Fibroblast of lung (primary cell): ENCODE measurements at regions not wholly inside any gene's neighbourhood (a gene's known extent, or its start where the extent isn't known, plus 50 kb on each side); places are given as distances from the start of the nearest gene placed in this dataset.

Source experiments
- EZH2 ChIP-seq: IDR thresholded peaks from 2 replicates; pipeline ENCODE4 v1.5.1; 2012; ENCODE audit warnings: low read length, control low read depth, mild to moderate bottlenecking; ENCODE audit errors: missing control alignments
- TF ChIP-seq, protein P1 (sequence below), 2 donors: IDR thresholded peaks in 1 of 2; conservative IDR thresholded peaks in 1 of 2; 1 replicate in 1 of 2; 2 replicates in 1 of 2; pipeline ENCODE4 v1.5.1; 2011 to 2012; ENCODE audit warnings: low read length in 2 of 2, control low read depth in 1 of 2, inconsistent platforms in 1 of 2, low read depth in 1 of 2, mild to moderate bottlenecking in 1 of 2

GRCh38 chr10:83607959-83608745 lies 531.2 kb upstream of the GHITM start:
- TF ChIP-seq EZH2: no peak
- TF ChIP-seq, protein P1, sequence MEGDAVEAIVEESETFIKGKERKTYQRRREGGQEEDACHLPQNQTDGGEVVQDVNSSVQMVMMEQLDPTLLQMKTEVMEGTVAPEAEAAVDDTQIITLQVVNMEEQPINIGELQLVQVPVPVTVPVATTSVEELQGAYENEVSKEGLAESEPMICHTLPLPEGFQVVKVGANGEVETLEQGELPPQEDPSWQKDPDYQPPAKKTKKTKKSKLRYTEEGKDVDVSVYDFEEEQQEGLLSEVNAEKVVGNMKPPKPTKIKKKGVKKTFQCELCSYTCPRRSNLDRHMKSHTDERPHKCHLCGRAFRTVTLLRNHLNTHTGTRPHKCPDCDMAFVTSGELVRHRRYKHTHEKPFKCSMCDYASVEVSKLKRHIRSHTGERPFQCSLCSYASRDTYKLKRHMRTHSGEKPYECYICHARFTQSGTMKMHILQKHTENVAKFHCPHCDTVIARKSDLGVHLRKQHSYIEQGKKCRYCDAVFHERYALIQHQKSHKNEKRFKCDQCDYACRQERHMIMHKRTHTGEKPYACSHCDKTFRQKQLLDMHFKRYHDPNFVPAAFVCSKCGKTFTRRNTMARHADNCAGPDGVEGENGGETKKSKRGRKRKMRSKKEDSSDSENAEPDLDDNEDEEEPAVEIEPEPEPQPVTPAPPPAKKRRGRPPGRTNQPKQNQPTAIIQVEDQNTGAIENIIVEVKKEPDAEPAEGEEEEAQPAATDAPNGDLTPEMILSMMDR (conservative IDR thresholded peaks at IDR 0.05 in 1 of 2, IDR thresholded peaks at IDR 0.05 in 1 of 2; ENCODE audit: low read depth in 1 of 2, low read length in 2 of 2): no peak
